K562 (cell line): ENCODE measurements at regions not wholly inside any gene's neighbourhood (a gene's known extent, or its start where the extent isn't known, plus 50 kb on each side); places are given as distances from the start of the nearest gene placed in this dataset.

Experiments
- ATF7 ChIP-seq: fragments of 450-650 bp; IDR thresholded peaks from 2 replicates; pipeline ENCODE4 v1.7.1; 2014; ENCODE audit warnings: mild to moderate bottlenecking, moderate library complexity
- BRCA1 ChIP-seq, 2 experiments: fragments of 450-650 bp in 1 of 2; sonication (generic) in 1 of 2; formaldehyde crosslinking in 1 of 2; IDR thresholded peaks; 2 replicates each; pipeline versions ENCODE4 v1.5.0 to v1.6.1; 2017 to 2020; ENCODE audit warnings: mild to moderate bottlenecking in 1 of 2, missing genetic modification reagents in 1 of 2
- CHCHD3 ChIP-seq: fragments of 250-450 bp; sonication (Bioruptor Pico); IDR thresholded peaks from 2 replicates; pipeline ENCODE4 v2.1.2; 2022; ENCODE audit warnings: mild to moderate bottlenecking
- CREM ChIP-seq: IDR thresholded peaks from 2 replicates; pipeline ENCODE4 v1.6.1; 2014; ENCODE audit warnings: antibody characterized with exemption, low read depth
- EGR1 ChIP-seq: fragments of 450-650 bp; conservative IDR thresholded peaks from 2 replicates; pipeline ENCODE4 v1.6.1; 2017; ENCODE audit warnings: mild to moderate bottlenecking
- ESRRA ChIP-seq: fragments of 450-650 bp; IDR thresholded peaks from 2 replicates; pipeline ENCODE4 v1.6.1; 2014; ENCODE audit warnings: low read depth, mild to moderate bottlenecking, moderate library complexity, borderline replicate concordance
- FOXO4 ChIP-seq: fragments of 450-650 bp; formaldehyde crosslinking; IDR thresholded peaks from 2 replicates; pipeline ENCODE4 v1.4.0; 2020; ENCODE audit warnings: mild to moderate bottlenecking, moderate library complexity
- MAFF ChIP-seq: IDR thresholded peaks from 2 replicates; pipeline ENCODE4 v1.6.1; 2012; ENCODE audit warnings: low read length, improper control_type of control experiment
- MCM2 ChIP-seq: fragments of 450-650 bp; IDR thresholded peaks from 2 replicates; pipeline ENCODE4 v1.6.1; 2017; ENCODE audit warnings: low read depth, mild to moderate bottlenecking
- MITF ChIP-seq: IDR thresholded peaks from 2 replicates; pipeline ENCODE4 v1.6.1; 2014; ENCODE audit warnings: antibody characterized with exemption
- PCBP1 ChIP-seq: fragments of 200-400 bp; formaldehyde crosslinking; IDR thresholded peaks from 2 replicates; pipeline ENCODE4 v1.6.1; 2018; ENCODE audit warnings: mild to moderate bottlenecking, low read depth, low read length; ENCODE audit not compliant: poor library complexity, severe bottlenecking
- PHF8 ChIP-seq: fragments of 200-600 bp; sonication (generic); IDR thresholded peaks from 2 replicates; pipeline ENCODE4 v1.6.1; 2012; ENCODE audit warnings: mixed run types, mild to moderate bottlenecking, inconsistent platforms, low read length, moderate library complexity, borderline replicate concordance
- RBM39 ChIP-seq: fragments of 200-400 bp; formaldehyde crosslinking; optimal IDR thresholded peaks from 2 replicates; pipeline ENCODE3; 2018; ENCODE audit warnings: low read depth, low read length
- SIRT6 ChIP-seq: IDR thresholded peaks from one replicate; pipeline ENCODE4 v1.6.1; 2012; ENCODE audit warnings: low read depth, mild to moderate bottlenecking, control low read depth, inconsistent platforms, low read length, moderate library complexity
- ZBTB5 ChIP-seq: fragments of 450-650 bp; IDR thresholded peaks from 2 replicates; pipeline ENCODE4 v1.6.1; 2017; ENCODE audit warnings: antibody characterized with exemption
- TF ChIP-seq, protein P1 (sequence below): sonication (generic); formaldehyde crosslinking; IDR thresholded peaks from 2 replicates; pipeline ENCODE4 v1.8.1; 2023; ENCODE audit warnings: mild to moderate bottlenecking, missing genetic modification reagents
- TF ChIP-seq, protein P2 (sequence below): fragments of 250-450 bp; sonication (Bioruptor Pico); IDR thresholded peaks from 2 replicates; pipeline ENCODE4 v1.5.0; 2021; ENCODE audit warnings: mild to moderate bottlenecking, borderline replicate concordance
- TF ChIP-seq, protein P3 (sequence below): IDR thresholded peaks from 2 replicates; pipeline ENCODE4 v1.6.1; 2011; ENCODE audit warnings: borderline replicate concordance, low read depth, mild to moderate bottlenecking, moderate library complexity, low read length; ENCODE audit not compliant: insufficient read depth, poor library complexity, severe bottlenecking

- TF ChIP-seq, protein P1, sequence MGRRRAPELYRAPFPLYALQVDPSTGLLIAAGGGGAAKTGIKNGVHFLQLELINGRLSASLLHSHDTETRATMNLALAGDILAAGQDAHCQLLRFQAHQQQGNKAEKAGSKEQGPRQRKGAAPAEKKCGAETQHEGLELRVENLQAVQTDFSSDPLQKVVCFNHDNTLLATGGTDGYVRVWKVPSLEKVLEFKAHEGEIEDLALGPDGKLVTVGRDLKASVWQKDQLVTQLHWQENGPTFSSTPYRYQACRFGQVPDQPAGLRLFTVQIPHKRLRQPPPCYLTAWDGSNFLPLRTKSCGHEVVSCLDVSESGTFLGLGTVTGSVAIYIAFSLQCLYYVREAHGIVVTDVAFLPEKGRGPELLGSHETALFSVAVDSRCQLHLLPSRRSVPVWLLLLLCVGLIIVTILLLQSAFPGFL (CRISPR knock-in tag), result no peak
- TF ChIP-seq CREM, result peak; percentile 51
- no peak for TF ChIP-seq BRCA1 (IDR thresholded peaks at IDR 0.05)
- TF ChIP-seq BRCA1 (CRISPR knock-in tag; IDR thresholded peaks at IDR 0.05), result no peak
- TF ChIP-seq MAFF, result no peak
- no peak for TF ChIP-seq PCBP1
- TF ChIP-seq ATF7, result peak; percentile 41; the same call in 1 of the 2 replicates
- no peak for TF ChIP-seq EGR1
- TF ChIP-seq ZBTB5, result no peak
- no peak for TF ChIP-seq FOXO4 (CRISPR knock-in tag)
- TF ChIP-seq MITF, result no peak
- TF ChIP-seq, protein P2, sequence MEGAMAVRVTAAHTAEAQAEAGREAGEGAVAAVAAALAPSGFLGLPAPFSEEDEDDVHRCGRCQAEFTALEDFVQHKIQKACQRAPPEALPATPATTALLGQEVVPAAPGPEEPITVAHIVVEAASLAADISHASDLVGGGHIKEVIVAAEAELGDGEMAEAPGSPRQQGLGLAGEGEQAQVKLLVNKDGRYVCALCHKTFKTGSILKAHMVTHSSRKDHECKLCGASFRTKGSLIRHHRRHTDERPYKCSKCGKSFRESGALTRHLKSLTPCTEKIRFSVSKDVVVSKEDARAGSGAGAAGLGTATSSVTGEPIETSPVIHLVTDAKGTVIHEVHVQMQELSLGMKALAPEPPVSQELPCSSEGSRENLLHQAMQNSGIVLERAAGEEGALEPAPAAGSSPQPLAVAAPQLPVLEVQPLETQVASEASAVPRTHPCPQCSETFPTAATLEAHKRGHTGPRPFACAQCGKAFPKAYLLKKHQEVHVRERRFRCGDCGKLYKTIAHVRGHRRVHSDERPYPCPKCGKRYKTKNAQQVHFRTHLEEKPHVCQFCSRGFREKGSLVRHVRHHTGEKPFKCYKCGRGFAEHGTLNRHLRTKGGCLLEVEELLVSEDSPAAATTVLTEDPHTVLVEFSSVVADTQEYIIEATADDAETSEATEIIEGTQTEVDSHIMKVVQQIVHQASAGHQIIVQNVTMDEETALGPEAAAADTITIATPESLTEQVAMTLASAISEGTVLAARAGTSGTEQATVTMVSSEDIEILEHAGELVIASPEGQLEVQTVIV (CRISPR knock-in tag), result no peak
- no peak for TF ChIP-seq CHCHD3 (CRISPR knock-in tag)
- no peak for TF ChIP-seq PHF8
- TF ChIP-seq, protein P3, sequence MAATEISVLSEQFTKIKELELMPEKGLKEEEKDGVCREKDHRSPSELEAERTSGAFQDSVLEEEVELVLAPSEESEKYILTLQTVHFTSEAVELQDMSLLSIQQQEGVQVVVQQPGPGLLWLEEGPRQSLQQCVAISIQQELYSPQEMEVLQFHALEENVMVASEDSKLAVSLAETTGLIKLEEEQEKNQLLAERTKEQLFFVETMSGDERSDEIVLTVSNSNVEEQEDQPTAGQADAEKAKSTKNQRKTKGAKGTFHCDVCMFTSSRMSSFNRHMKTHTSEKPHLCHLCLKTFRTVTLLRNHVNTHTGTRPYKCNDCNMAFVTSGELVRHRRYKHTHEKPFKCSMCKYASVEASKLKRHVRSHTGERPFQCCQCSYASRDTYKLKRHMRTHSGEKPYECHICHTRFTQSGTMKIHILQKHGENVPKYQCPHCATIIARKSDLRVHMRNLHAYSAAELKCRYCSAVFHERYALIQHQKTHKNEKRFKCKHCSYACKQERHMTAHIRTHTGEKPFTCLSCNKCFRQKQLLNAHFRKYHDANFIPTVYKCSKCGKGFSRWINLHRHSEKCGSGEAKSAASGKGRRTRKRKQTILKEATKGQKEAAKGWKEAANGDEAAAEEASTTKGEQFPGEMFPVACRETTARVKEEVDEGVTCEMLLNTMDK, result no peak
- no peak for TF ChIP-seq MCM2
- no peak for TF ChIP-seq ESRRA
- TF ChIP-seq RBM39, result no peak
- TF ChIP-seq SIRT6, result no peak
Measured at GRCh38 chr6:15907914-15908518, 220.9 kb upstream of the MYLIP start (continued).
